GM21515 (cell line): ENCODE measurements at regions not wholly inside any gene's neighbourhood (a gene's known extent, or its start where the extent isn't known, plus 50 kb on each side); places are given as distances from the start of the nearest gene placed in this dataset.
"Not testable (repeated sequence)": the region's sequence is repeated elsewhere in the genome, so short reads cannot be mapped to it uniquely, and the experiment has no call there.

ENCODE experiments used
- ATAC-seq: cut with Tn5 transposase; IDR thresholded peaks from one replicate; pipeline ENCODE4 v1.9.1; 2021; ENCODE audit not compliant: unreplicated experiment

DNA sequence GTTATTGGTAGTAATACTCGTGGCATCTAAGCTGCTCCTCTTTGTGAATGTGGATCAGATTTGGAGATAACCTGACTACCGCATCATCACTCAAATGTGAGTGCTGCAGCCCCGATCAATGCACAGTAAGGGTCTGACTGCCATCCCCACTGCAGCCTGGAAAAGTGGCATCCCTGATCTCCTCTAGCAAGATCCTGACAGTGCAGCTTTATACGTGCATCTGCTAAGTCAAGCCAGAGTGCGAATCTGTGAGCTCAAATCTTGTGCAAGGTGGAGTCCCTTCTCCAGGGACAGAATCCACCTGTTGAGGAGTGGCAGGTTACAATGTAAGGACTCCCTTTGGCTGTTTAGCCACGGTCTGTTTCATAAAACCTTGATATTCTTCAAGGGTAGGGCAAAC lies 215.0 kb upstream of the EXOC2 start:
- ATAC-seq = no peak

GRCh38 chr6:906920-907319 lies 214.0 kb upstream of the EXOC2 start:
- ATAC-seq = no peak

DNA sequence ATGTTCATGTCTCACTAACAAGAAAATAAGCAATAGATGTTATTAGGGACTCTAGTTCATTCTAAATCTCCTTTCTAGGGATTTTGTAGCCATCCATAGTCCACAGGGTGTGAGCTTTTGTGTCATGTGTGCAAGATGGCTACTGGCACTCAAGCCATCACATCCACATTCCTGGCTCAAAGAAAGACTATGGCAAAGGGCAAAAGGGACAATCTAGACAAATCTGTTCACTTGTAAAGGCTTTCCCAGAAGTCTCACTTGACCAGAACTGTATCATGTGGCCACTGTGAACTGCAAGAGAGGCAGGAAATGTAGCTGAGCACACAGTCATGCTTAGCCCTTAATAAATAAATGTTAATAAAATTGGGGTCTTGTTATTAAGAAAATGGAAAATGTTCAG lies 212.6 kb upstream of the EXOC2 start:
- no peak for ATAC-seq

- ATAC-seq = no peak
Measured at GRCh38 chr6:904994-905393, 212.1 kb upstream of the EXOC2 start.

- ATAC-seq = no peak
Measured at GRCh38 chr6:903761-904160, 210.8 kb upstream of the EXOC2 start.

DNA sequence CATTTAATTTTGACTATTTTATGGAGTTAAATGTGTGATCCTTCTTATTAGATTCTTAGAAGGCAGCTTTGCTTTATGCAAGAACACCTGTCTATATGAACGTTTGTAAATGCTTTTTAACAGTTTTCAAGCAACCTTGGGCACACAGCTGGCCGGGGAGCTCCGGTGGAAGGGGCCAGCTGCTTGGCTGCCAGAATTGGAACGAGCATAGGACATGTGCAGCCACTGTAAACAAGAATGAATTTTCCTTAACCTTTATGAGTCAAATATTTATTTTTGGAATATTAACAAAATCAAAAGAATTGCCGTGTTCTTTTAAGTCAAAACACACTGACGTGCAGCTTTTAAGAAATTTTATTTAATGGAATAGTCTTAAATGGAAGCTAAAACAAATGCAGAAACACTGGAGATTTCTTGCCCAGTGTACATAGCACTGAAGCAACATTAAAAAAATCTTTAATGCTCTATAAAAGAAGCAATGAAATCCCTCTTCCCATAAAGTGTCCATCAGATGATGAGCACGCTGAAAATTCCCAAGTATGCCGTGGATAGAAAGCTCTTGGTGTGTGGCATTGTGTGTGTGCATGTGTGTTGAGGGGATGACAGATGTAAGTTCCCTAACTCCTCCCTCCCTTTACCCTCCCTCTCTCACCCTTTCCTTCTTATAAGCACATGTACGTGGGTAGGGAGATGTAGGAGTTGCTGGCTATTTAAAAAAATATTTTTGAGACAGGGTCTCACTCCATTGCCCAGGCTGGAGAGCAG lies 208.9 kb upstream of the EXOC2 start:
- ATAC-seq = no peak

DNA sequence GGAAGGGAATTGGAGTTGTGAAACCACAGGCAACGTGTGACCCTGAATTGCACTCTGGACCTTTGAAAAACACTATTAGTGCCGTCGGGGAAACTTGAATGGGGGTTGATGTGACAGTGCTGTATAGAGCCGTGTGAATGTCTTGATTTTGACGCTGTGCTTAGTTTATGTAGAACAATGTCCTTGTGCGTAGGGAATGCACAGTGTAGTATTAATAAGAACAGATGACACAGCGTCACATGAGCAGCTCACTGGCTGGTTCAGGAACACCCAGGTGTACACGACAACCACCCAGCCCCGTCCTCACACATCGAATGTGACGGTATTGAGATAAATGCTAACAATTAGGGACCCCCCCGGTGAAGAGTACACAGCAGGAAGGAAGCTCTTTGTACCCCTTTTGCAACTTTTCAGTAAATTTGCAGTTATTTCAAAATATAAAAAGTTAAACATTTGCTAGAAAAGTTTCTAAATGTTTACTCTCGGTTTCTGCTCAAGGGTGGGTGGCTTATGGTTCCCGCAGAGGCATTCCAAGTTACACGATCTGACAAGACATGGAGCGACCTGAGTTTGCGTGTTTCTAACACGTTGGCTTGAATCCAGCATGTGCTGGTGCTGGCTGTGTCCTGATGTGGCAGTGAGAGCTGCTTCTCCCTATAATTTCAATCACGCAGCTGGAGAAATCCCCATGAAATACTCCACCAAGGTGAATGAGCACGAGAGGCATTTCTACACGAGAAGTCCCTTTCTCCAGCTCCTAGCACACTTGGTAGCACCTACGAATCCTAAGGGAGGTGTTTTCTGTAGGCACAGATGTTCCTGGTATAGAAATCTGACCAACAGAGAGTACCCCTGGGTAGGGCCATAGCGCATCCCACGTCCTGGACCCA lies 208.0 kb upstream of the EXOC2 start:
- ATAC-seq = no peak

- no peak for ATAC-seq
Measured at GRCh38 chr6:897528-898207, 204.7 kb upstream of the EXOC2 start.

- ATAC-seq = no peak
Measured at GRCh38 chr6:894274-894673, 201.3 kb upstream of the EXOC2 start.

DNA sequence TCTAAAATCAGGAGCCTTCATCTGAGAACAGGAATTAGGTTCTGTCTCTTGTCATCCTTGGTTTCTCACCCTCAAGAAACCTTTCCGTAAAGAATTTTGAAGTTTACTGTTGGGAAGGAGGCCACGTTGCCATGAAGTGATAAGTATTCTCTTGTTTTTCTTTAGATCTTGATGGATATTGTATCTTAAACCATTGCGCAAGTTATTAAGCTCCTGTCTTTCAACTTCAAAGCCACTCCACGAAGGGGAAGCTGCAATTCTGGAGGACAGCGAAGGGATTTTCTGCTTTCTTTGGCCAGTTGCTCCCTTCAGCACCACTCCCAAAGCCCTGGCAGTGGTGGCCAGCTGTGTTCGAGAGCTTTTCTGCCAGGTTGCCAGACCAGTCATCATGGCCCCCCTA lies 198.1 kb upstream of the EXOC2 start:
- ATAC-seq = no peak

DNA sequence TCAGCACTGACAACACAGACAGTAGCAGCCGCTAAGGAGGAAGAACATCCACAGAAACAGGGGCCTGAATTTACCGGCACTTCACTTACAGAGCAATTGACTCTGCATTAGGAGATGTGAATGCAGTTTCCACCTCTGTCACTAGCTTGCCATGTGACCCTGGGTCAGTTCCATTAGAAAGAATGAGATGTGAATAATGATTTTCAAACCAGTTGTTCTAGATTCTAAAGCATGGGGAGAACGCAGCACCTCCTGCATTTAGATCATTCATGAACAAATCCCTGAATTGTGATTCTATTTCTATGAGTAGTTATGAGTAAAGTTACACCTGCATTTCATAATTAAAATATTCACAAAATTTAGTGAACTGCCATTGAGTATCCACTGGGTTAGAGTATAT lies 197.3 kb upstream of the EXOC2 start:
- ATAC-seq = no peak

DNA sequence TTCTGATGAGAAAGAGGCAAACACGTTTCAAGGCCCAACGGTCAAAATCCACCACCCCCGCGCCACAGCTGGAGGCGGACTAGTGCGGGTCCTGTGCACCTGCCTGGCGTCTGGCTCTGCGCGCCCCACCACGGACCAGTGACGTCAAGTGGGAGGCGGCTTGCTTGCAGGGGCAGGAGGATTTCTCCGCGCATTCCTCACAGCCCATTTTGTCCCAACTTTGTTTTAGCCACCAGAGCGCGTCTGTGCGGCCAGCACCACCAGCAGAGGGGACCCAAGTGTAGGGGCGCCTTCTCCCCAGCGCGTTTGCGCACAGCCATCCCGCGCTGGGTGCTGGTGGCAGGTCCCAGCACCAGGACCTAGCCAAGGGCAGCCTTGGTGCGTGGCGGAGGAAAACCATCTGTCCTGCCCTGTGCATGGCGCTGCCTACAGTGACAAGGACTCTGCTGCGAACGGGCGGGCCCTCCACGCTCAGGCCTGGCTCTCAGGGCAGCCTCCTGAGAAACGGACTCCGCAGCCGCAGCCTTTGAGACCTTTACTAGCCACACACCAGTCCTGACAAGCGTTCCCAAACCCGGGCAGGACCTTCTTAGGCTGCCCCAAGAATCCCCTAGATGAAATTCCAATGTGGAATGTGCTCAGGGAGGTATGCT lies 194.8 kb upstream of the EXOC2 start:
- no peak for ATAC-seq

- ATAC-seq = not testable (repeated sequence)
Measured at GRCh38 chr6:886116-886515, 193.2 kb upstream of the EXOC2 start.

DNA sequence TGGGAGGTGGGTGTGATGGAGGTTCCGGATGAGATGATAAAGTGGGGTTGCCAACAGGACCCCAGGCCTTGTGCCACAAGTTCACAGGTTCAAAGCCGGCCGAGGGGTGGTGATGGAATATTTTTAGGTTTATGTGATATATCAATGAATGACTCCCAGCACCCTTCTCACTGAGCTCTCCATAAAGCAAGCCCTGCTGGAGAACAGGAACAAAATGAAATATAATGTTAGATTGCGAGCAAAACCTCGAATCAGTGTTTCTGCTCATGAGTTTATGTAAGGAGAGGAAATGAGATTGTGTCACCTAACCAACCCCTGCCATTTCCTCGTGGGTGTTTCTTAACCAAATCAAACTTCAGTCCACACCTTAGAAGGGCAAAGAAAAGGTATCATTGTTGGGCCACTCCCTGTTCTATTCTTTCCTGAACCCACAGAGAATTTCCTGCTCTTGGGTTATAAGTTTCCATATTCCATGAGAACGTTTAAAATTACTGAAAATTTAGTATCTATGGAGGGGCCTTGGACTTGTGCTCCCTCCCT lies 192.2 kb upstream of the EXOC2 start:
- ATAC-seq = no peak

DNA sequence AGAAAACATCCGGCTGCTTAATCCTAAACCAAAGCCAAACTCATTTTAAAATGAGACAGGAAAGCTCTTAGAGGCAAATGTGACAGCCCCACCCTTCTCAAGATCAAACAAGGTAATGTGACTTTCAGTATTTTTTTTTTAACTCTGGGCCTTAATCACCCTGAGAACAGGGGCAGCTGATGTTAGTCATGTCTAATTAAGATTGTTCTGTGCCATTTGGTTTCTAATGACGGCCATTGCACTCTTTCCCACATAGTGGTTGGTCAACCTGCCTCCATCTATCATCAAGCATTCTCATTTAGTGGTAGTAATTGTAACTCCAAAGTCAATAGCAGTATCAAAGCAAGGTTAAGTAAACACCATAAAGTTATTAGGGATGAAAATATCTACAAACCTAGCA lies 191.6 kb upstream of the EXOC2 start:
- no peak for ATAC-seq

DNA sequence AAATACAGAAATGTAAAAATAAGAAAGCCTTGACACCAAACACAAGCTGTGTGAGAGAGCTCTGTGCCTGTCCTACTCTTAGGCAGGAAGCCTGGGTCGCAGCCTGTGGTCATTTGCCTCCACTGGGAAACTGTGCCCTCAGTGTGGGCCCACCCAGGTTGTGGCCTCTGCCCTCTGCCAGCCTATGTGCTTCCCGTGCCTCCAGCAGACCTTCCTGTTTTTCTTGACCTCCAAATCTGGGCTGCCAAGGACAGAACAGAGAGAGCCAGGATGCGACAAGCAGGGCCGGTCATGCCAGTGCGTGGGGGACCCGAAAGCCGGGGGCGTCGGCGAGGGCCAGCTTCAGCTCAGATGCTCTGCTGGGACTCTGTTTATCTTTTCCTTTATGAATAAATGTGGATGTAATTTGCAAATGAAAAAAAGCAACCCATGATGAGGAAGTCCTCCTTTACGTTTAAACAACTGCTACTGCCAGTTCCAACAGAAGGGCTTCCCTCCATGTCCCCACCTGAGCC lies 189.2 kb upstream of the EXOC2 start:
- ATAC-seq = no peak

DNA sequence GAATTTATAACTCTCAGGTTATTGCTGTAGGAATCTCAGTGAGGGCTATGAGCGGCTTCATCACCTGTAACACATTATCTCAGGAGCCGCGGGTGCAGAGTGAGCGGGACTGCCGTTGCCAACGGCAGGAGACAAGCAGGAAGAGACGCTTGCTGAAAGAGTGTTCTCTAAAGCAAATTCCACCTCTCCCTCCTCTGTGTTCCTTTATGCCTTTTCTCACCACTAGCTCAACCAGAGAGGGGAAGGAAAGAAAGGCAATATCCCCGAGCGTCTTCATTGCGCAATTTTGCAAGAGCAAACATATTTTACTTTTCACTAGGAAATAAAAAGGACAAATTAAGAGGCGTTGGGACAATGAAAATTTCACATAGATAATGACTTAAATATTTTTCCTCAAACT lies 185.2 kb upstream of the EXOC2 start:
- no peak for ATAC-seq

- ATAC-seq = no peak
Measured at GRCh38 chr6:875012-875411, 182.1 kb upstream of the EXOC2 start.

- no peak for ATAC-seq
Measured at GRCh38 chr6:872570-873125, 179.7 kb upstream of the EXOC2 start.

DNA sequence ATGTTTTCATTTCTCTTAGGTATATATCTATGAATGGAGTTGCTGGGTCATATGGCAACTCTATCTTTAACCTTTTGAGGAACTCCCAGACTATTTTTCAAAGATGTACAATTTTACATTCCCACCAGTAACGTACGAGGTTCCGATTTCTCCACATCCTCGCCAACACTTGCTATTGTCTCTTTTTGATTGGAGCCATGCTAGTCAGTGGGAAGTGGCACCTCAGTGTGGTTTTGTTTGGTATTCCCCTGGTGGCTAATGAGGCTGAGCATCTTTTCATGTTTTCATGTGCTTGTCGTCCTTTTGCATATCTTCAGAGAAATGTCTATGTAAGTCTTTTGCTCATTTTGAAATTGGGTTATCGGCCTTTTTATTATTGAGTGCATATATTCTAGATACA lies 178.6 kb upstream of the EXOC2 start:
- no peak for ATAC-seq
